ENCODE measurements at regions not wholly inside any gene's neighbourhood (a gene's known extent, or its start where the extent isn't known, plus 50 kb on each side); places are given as distances from the start of the nearest gene placed in this dataset.

DNA sequence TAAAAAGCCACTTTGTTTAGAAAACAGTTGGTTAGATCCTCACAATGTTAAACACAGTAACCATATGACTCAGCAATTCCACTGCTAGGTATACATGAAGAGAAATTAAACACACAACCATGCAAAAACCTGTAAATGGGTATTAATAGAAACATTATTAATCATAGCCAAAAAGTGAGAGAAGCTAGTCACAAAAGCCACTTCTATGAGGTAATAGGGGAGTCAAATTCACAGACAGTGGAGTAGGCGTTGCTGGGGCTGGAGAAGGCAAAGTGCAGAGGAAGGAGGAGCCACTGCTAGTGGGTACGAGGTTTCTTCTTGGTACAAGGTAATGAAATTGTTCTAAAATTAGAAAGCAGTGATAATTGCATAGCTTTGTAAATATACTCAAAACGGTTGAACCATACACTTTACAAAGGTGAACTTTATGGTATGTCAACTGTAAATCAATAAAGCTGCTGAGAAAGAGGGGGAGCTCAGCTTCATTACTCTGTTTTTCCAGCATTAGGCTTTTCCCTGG is 364.4 kb downstream of the GADD45G start:
- DNase-seq (ENCODE audit: low spot score): peak; percentile 29

GRCh38 chr9:89969881-89970639 is 365.2 kb downstream of the GADD45G start:
- DNase-seq (ENCODE audit: low spot score): no peak

DNA sequence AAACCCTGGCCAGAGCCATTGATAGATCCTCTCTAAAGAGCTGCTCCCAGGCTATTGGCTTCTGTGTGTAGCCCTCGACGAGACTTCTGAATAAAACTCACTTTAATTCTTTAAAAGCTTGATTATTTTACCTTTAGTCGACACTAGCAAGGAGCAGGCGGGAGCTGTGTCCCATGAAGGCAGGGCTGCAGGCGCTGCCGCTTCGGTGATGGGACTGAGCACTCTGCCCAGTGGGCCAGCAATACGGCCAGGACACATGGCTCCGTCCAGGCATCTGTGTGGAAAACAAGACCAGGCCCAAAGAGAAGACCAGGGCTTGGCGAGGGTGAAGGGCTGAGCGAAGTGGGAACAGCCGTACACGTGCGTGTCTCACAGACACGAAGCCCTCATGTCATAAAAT is 365.9 kb downstream of the GADD45G start:
- no peak for DNase-seq (ENCODE audit: low spot score)

- DNase-seq (ENCODE audit: low spot score): no peak
Measured at GRCh38 chr9:89972535-89972934, 367.7 kb downstream of the GADD45G start.

DNA sequence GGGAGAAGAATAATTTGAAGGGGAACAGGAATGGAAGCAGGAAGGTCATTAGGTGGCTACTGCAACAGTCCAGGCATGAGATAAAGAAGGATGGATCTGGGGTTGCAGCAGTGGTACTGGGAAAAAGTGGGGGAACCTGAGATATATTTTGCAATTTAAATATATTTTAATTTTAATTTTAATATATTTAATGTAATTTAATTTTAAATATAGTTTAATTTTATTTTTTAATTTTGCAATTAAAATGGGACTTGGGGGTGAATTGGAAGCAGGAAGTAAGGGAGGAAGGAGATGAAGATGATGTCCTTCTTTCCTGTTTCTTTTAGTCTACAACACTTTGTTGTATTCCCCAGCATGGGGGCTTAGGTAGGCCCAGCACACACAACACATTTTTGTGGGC is 369.8 kb downstream of the GADD45G start:
- no peak for DNase-seq (ENCODE audit: low spot score)

DNA sequence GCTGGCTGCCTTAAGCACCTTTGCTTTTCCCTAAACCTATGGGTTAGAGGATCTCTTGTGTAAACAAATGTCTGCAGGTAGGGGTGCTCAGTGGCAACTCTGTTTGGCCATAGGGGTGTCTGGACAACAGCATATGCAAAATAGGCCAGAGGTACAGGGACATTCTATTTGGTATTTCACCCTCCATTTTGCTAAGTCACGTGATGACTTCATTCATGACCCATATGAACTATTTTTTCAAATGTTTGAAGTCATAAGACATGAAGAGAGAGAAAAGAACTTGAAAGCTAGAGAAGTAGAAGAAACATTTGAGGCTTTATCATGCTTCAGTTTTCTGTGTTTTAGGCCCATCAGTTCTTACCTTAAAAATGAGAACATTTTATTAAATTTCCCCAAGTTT is 370.2 kb downstream of the GADD45G start:
- DNase-seq (ENCODE audit: low spot score): no peak

DNA sequence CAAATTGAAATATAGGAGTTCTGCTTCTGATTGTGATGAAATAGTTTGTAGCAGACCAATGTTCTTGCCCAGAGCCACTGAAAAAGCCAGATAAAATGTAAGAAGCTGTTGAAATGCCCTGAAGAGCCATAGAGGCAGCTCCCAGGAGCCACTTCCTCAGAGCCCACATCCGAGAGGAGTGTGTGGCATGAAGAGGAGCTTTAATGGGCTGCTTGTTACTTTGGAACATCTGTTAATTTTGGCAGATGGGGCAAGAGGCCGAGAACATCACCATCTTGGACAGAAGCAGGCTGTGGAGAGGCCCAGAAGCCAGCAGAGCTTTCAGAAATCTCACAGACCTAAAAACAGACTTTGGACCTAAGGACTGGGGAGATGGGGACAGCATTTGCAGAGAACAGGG is 370.8 kb downstream of the GADD45G start:
- no peak for DNase-seq (ENCODE audit: low spot score)

- DNase-seq (ENCODE audit: low spot score): peak; percentile 50
Measured at GRCh38 chr9:89978185-89978584, 373.4 kb downstream of the GADD45G start.

GRCh38 chr9:89980600-89980999 is 375.8 kb downstream of the GADD45G start:
- no peak for DNase-seq (ENCODE audit: low spot score)

DNA sequence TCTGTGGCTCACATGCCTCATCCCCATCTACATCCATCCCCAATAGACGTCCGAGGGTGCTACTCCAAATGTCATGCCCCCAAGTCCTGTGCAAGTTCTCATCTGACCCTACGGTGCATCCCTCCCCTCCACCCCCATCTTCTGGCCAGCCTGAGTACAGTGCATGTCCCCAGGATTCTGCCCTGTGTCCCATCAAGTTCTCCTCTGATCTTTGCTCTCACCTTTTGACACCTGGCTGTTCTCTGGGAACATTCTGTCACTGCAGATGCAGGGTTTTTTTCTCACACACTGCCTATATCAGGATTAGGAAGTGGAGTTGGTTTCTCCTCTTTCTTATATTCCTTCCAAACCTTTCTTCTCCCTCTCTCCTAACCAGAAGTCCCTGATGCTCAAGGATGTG is 377.2 kb downstream of the GADD45G start:
- DNase-seq (ENCODE audit: low spot score): no peak

- DNase-seq (ENCODE audit: low spot score): no peak
Measured at GRCh38 chr9:89983411-89983810, 378.6 kb downstream of the GADD45G start.

DNA sequence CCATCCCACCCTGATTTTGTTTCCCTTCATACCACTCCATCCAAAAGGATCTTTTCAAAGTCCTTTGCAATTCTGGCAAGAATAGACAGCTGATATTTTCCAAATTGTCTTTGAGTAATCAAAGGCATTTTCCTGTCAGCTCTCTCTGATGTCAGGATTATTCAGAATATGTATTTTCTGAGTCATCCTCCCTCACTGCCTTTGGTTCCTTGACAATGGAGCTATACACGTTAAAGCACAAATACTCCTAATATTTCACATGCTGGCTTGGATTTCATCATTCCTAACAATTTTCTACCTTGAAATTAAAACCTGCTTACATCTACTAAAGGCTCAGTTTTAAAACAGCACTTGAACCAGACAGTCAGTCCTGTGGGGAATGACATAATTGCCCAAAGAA is 379.4 kb downstream of the GADD45G start:
- no peak for DNase-seq (ENCODE audit: low spot score)

DNA sequence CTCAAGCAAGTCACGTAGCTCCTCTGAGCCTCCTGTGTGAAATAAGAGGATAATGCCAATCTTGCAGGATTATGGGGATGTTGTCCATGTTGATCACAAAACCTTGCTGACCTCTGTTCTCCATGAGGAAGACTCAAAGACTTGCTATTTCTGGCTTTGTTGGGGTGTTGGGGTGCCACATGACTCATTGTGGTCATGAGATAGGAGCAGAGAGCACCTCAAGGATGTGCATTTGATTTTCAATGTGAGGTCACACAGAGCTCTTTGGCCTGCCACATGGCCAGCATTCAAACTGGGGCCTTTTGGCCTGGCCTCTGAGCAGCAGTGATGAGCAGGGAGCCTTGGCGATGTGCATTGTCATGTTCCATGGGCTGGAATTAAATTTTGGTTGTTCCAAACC is 380.3 kb downstream of the GADD45G start:
- no peak for DNase-seq (ENCODE audit: low spot score)

GRCh38 chr9:89986190-89986589 is 381.4 kb downstream of the GADD45G start:
- no peak for DNase-seq (ENCODE audit: low spot score)

DNA sequence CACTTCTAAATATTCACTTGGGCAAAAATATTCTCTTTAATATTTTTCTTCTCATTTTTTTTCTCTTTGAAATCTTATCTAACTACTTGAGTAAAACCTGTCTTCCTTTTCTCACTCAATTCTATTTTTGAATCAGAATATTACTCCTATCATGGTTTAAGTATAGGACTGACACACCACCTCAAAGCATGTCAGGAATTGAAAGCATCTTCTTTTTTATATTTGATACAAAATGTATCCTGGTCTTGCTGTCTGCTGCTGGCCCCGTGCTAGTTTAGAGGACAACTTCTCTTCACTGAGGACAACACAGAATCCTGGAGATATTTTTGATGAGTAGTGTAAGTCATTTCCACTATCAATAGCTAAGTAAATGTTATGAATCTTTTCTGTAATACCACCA is 383.6 kb downstream of the GADD45G start:
- no peak for DNase-seq (ENCODE audit: low spot score)

GRCh38 chr9:89991204-89991790 is 386.5 kb downstream of the GADD45G start:
- DNase-seq (ENCODE audit: low spot score): no peak

DNA sequence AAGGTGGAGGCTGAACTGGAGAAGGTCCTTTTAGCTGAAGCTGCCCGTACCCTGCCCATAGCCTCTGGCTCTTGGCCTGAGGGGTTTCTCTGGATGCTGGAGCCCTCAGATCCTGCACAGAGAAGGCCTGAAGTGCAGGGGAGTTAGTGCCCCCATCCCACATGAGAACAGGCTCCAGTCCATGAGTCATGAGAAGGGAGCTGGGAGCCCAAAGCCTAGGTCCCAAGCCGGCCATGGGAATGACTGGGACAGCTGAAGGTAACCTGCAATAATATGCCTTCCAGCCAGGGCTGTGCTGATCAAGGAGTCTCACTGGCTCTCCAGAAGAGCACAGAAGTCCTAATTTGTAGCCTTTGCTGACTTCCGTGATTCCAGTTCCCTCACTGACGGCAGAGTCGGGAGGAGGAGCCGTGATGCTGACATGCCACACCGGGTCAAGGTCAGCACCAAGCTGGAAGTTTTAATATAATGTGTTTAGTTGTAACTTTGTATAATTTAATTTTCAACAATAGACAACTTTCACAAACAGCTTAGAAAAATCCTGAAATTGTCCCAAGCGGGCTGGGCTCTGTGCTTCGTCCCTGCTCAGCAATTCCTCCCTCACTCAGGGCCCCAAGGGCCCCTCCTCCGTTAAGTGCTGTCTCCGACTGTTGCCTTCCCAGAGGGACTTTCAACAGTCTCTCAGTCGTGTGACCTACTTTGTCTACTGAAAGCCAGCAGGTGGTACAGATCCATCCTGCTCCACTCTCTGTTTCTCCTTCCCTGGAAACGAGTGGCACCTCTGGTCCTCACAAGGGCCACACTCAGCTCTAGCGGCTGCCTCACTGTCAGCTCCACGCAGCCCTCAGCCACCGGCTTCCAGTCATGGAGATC is 387.8 kb downstream of the GADD45G start:
- no peak for DNase-seq (ENCODE audit: low spot score)

- peak; percentile 73 for DNase-seq (ENCODE audit: low spot score)
Measured at GRCh38 chr9:89993678-89994630, 389.1 kb downstream of the GADD45G start.

DNA sequence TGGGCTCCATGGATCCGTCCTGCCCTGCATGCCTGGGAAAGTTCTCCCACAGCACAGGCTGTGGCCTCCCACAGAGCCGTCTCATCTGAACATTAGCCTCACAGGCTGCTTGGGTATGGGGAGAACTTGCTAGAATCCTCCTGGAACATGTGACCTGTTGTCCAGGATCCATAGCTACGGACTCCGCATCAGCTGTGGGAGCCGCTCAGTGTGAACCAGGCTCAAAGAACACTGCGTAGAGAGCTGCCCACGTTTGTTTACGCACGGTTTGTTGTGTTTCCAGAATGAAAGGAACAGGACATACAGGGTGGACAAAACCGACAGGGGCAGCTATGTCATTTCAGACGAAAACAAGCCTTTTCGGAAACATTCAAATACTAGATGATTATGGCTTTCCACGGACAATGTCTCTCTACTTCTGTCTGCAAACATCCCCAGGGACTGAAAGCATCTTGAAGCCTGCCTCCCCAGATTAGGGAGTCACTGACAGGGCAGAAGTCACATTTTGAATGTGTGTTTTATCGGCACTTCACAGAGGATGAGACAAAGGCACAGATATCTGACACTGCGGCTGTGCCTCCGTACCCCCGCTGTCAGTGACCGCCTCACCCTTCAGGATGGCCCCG is 390.3 kb downstream of the GADD45G start:
- DNase-seq (ENCODE audit: low spot score): no peak

- no peak for DNase-seq (ENCODE audit: low spot score)
Measured at GRCh38 chr9:89996116-89996515, 391.3 kb downstream of the GADD45G start.

DNA sequence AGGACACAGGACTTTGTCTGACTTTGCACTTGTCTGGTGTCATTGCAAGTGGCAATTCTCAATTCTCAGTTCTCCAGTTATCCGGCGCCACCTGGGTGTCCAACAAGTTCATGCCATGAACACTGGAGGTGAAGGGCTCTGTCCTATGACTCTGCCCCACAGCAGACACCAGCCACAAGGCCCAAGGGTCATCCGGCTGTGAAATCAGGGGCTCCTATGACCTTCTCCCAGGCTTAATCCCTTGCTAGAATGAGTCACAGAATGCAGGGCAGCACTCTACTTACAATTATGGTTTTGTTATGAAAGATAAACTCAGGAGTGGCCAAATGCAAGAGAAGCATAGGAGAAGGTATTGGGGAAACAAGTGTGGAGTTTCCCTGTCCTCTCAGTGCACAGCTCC is 392.0 kb downstream of the GADD45G start:
- DNase-seq (ENCODE audit: low spot score): peak; percentile 50
